Sigmoid colon (tissue), 4 donors: ENCODE measurements at regions not wholly inside any gene's neighbourhood (a gene's known extent, or its start where the extent isn't known, plus 50 kb on each side); places are given as distances from the start of the nearest gene placed in this dataset.

Experiments used
- CTCF ChIP-seq, 4 experiments: fragments of 450-650 bp in 3 of 4; fragments of 200-600 bp in 1 of 4; IDR thresholded peaks; one replicate each; pipeline ENCODE4 v1.5.1; 2016 to 2019; ENCODE audit warnings: antibody characterized with exemption in 4 of 4, mild to moderate bottlenecking in 3 of 4, moderate library complexity in 2 of 4
- EP300 ChIP-seq, 4 donors: sonication (generic); formaldehyde crosslinking; IDR thresholded peaks; one replicate each; pipeline ENCODE4 v1.6.1; 2017; ENCODE audit warnings: antibody characterized with exemption in 4 of 4
- POLR2A ChIP-seq, 2 donors: fragments of 450-650 bp; IDR thresholded peaks; one replicate each; pipeline ENCODE4 v1.6.1; 2016; ENCODE audit warnings: antibody characterized with exemption in 2 of 2, mild to moderate bottlenecking in 2 of 2, moderate library complexity in 2 of 2
- POLR2AphosphoS5 ChIP-seq, 4 donors: sonication (generic); formaldehyde crosslinking; IDR thresholded peaks; one replicate each; pipeline ENCODE4 v1.6.1; 2017; ENCODE audit warnings: antibody characterized with exemption in 4 of 4

DNA sequence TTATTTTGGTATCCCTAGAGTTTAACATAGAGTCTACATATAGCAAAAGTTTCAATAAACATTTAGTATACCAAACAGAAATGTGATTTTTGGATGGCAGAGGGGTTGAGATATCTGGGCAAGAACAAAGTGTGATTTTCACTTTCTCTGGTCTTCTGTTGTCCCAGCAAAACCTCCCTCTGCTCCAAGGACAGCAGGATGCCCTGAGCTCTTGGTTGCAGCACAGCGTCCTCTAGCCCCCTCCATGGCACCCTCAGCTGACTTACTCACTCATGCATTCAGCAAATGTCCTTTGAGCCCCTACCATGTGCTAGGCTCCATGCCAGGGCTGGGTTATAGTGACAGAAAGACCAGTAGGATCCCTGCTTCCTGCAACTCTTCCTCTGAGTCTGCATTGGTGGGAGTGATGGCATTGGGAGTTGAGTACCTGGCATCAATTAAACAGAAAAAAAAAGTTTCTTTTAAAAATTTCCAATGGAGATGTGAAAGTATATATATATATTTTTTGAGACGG is 104.8 kb upstream of the UBL3 start:
- TF ChIP-seq CTCF (IDR thresholded peaks at IDR 0.05) (no peak), EP300 (IDR thresholded peaks at IDR 0.05) (no peak), POLR2A (IDR thresholded peaks at IDR 0.05) (no peak), POLR2AphosphoS5 (IDR thresholded peaks at IDR 0.05) (no peak)
